ENCODE measurements at regions not wholly inside any gene's neighbourhood (a gene's known extent, or its start where the extent isn't known, plus 50 kb on each side); places are given as distances from the start of the nearest gene placed in this dataset.

GRCh38 chr12:114858388-114859146 lies 174.6 kb upstream of the TBX3 start:
- Histone ChIP-seq H3K36me3 (ENCODE audit: control insufficient read depth in 2 of 2, extremely low read depth in 1 of 2, insufficient read depth in 2 of 2, low read length in 2 of 2) (no peaks in the 10 kb centered on the region), H3K4me2 (ENCODE audit: insufficient read depth, low read length) (no peak overlapping the region), H4K20me1 (replicated peaks; ENCODE audit: control insufficient read depth, extremely low read depth, insufficient read depth, low read length) (no peaks in the 10 kb centered on the region), H3K27ac (ENCODE audit: insufficient read depth, low read depth, low read length) (no peak overlapping the region), H3K9ac (replicated peaks; ENCODE audit: extremely low read depth, insufficient read depth, low read length) (no peak overlapping the region), H3K79me2 (ENCODE audit: control insufficient read depth, insufficient read depth, low read length) (no peaks in the 10 kb centered on the region), H2AFZ (ENCODE audit: low read depth, low read length) (no peak overlapping the region), H3K4me3 (replicated peaks in 1 of 3; ENCODE audit: insufficient read depth in 1 of 3, low read depth in 1 of 3, low read length in 3 of 3) (no peak overlapping the region), H3K27me3 (ENCODE audit: control insufficient read depth in 2 of 2, insufficient read depth in 2 of 2, low read length in 2 of 2) (no peaks in the 10 kb centered on the region), H3K9me3 (replicated peaks; ENCODE audit: control insufficient read depth, insufficient read depth, low read length) (peaks cover 2% of the 10 kb centered on the region), H3K4me1 (ENCODE audit: control insufficient read depth, extremely low read depth, insufficient read depth, low read length) (no peaks in the 10 kb centered on the region), H3K9me1 (replicated peaks; ENCODE audit: control insufficient read depth, extremely low read depth, insufficient read depth, low read length) (no peaks in the 10 kb centered on the region)
- ChIA-PET POLR2A (no interaction called here), CTCF (no interaction called here)
- TF ChIP-seq POLR2AphosphoS5 (IDR thresholded peaks at IDR 0.05; ENCODE audit: insufficient read depth, low read depth, low read length) (no peak), MYC (IDR thresholded peaks at IDR 0.05; ENCODE audit: low read depth, low read length) (no peak), POLR2A (IDR thresholded peaks at IDR 0.05; ENCODE audit: low read depth, low read length) (no peak), FOS (IDR thresholded peaks at IDR 0.05; ENCODE audit: borderline replicate concordance, insufficient read depth, low read length) (no peak)
- dilution Hi-C loops (cut with MboI; ENCODE audit: extremely low pct_ligation_motif_present, low sequenced_read_pairs) = no loop called here
- BruUV-seq (replicated peaks) = no TSS peak
- intact Hi-C loops (cut with micrococcal nuclease) = no loop called here
- FAIRE-seq (no peak), DNase-seq (ENCODE audit: low read depth, low spot score) (no peak)

- DNase-seq (ENCODE audit: low read depth, low spot score) = no peak
- H3K9me1 ChIP-seq (replicated peaks; ENCODE audit: control insufficient read depth, extremely low read depth, insufficient read depth, low read length) = no peaks in the 10 kb centered on the region
- no peak overlapping the region for H3K4me2 ChIP-seq (ENCODE audit: insufficient read depth, low read length)
- H3K4me1 ChIP-seq (ENCODE audit: control insufficient read depth, extremely low read depth, insufficient read depth, low read length) = no peaks in the 10 kb centered on the region
- H3K27ac ChIP-seq (ENCODE audit: insufficient read depth, low read depth, low read length) = no peak overlapping the region
- no peaks in the 10 kb centered on the region for H3K9me3 ChIP-seq (replicated peaks; ENCODE audit: control insufficient read depth, insufficient read depth, low read length)
- ChIA-PET CTCF (no interaction called here), POLR2A (no interaction called here)
- intact Hi-C loops (cut with micrococcal nuclease) = no loop called here
- no peaks in the 10 kb centered on the region for H3K79me2 ChIP-seq (ENCODE audit: control insufficient read depth, insufficient read depth, low read length)
- no peak for FAIRE-seq
- no TSS peak for BruUV-seq (replicated peaks)
- no peak overlapping the region for H3K4me3 ChIP-seq (replicated peaks in 1 of 3; ENCODE audit: insufficient read depth in 1 of 3, low read depth in 1 of 3, low read length in 3 of 3)
- dilution Hi-C loops (cut with MboI; ENCODE audit: extremely low pct_ligation_motif_present, low sequenced_read_pairs) = no loop called here
- TF ChIP-seq FOS (IDR thresholded peaks at IDR 0.05; ENCODE audit: borderline replicate concordance, insufficient read depth, low read length) = no peak
- TF ChIP-seq EZH2 (IDR thresholded peaks at IDR 0.05; ENCODE audit: borderline replicate concordance, low read depth, low read length, severe bottlenecking) = no peak
- TF ChIP-seq GATA2 (IDR thresholded peaks at IDR 0.05; ENCODE audit: insufficient read depth, insufficient read length, low read depth, low read length) = no peak
- TF ChIP-seq POLR2A (IDR thresholded peaks at IDR 0.05; ENCODE audit: low read depth, low read length) = no peak
- no peak for TF ChIP-seq MYC (IDR thresholded peaks at IDR 0.05; ENCODE audit: low read depth, low read length)
- TF ChIP-seq JUN (IDR thresholded peaks at IDR 0.05; ENCODE audit: borderline replicate concordance, insufficient read depth, insufficient read length, low read depth) = no peak
- TF ChIP-seq, protein P1, sequence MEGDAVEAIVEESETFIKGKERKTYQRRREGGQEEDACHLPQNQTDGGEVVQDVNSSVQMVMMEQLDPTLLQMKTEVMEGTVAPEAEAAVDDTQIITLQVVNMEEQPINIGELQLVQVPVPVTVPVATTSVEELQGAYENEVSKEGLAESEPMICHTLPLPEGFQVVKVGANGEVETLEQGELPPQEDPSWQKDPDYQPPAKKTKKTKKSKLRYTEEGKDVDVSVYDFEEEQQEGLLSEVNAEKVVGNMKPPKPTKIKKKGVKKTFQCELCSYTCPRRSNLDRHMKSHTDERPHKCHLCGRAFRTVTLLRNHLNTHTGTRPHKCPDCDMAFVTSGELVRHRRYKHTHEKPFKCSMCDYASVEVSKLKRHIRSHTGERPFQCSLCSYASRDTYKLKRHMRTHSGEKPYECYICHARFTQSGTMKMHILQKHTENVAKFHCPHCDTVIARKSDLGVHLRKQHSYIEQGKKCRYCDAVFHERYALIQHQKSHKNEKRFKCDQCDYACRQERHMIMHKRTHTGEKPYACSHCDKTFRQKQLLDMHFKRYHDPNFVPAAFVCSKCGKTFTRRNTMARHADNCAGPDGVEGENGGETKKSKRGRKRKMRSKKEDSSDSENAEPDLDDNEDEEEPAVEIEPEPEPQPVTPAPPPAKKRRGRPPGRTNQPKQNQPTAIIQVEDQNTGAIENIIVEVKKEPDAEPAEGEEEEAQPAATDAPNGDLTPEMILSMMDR (IDR thresholded peaks at IDR 0.05; ENCODE audit: extremely low read depth in 1 of 2, insufficient read depth in 1 of 2, low read depth in 1 of 2, low read length in 2 of 2) = no peak
- no peak for TF ChIP-seq POLR2AphosphoS5 (IDR thresholded peaks at IDR 0.05; ENCODE audit: insufficient read depth, low read depth, low read length)
- TF ChIP-seq, protein P2, sequence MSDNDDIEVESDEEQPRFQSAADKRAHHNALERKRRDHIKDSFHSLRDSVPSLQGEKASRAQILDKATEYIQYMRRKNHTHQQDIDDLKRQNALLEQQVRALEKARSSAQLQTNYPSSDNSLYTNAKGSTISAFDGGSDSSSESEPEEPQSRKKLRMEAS (IDR thresholded peaks at IDR 0.05; ENCODE audit: insufficient read depth, insufficient read length) = no peak
- H3K9ac ChIP-seq (replicated peaks; ENCODE audit: extremely low read depth, insufficient read depth, low read length) = no peak overlapping the region
- H2AFZ ChIP-seq (ENCODE audit: low read depth, low read length) = no peak overlapping the region
- H4K20me1 ChIP-seq (replicated peaks; ENCODE audit: control insufficient read depth, extremely low read depth, insufficient read depth, low read length) = no peaks in the 10 kb centered on the region
- no peaks in the 10 kb centered on the region for H3K36me3 ChIP-seq (ENCODE audit: control insufficient read depth in 2 of 2, extremely low read depth in 1 of 2, insufficient read depth in 2 of 2, low read length in 2 of 2)
- H3K27me3 ChIP-seq (ENCODE audit: control insufficient read depth in 2 of 2, insufficient read depth in 2 of 2, low read length in 2 of 2) = no peaks in the 10 kb centered on the region
Observed at GRCh38 chr12:114855678-114856077, 171.7 kb upstream of the TBX3 start.

Measured in endothelial cell of umbilical vein (primary cell).